HepG2 (cell line): ENCODE measurements at regions not wholly inside any gene's neighbourhood (a gene's known extent, or its start where the extent isn't known, plus 50 kb on each side); places are given as distances from the start of the nearest gene placed in this dataset.

Experiments
- ATAC-seq: fragments of 200-7000 bp; cut with Tn5 transposase; 3 replicates; pipeline ENCODE4 v1.9.1; 2020; ENCODE audit warnings: mild to moderate bottlenecking, moderate library complexity
- BruUV-seq: library from RNA; stranded (reverse); fragments of 400-500 nt; replicated peaks from 2 replicates; lab custom pipeline; 2021; lab: Mats Ljungman, UMichigan
- CTCF ChIA-PET: fragments of 300-600 bp; formaldehyde crosslinking; extraction: SDS; loops from one replicate; lab custom pipeline; 2021; ENCODE audit warnings: low total read pairs, inconsistent platforms, low intra/inter-chr PET ratio; lab: Yijun Ruan, JAX
- POLR2A ChIA-PET: fragments of 350-600 bp; sonication (Branson Sonifier 250); formaldehyde crosslinking; loops from one replicate; lab custom pipeline; 2020; ENCODE audit warnings: antibody characterized with exemption, inconsistent platforms; lab: Yijun Ruan, JAX
- DNase-seq: peaks from one replicate; pipeline ENCODE4 v3.0.0-alpha.2; 2015; ENCODE audit warnings: low spot score
- FAIRE-seq: peaks from 3 replicates; lab custom pipeline; 2011; peaks lifted over from hg19 to GRCh38; lab: Jason Lieb, UNC
- H2AFZ ChIP-seq: one replicate; pipeline ENCODE4 v1.6.1; 2011; ENCODE audit warnings: low read length, inconsistent platforms
- H3K27ac ChIP-seq: fragments of 300-600 bp; 3 replicates; pipeline ENCODE4 v1.8.0; 2011; ENCODE audit warnings: mixed run types, mild to moderate bottlenecking, mixed read lengths, low read length, inconsistent platforms; ENCODE audit not compliant: insufficient read depth; ENCODE audit errors: extremely low read length
- H3K27me3 ChIP-seq, 2 experiments: fragments of 200-600 bp in 1 of 2; 2 replicates in 1 of 2; 3 replicates in 1 of 2; pipeline versions ENCODE4 v1.6.0 to v1.8.0; 2011; ENCODE audit warnings: low read length in 2 of 2, mild to moderate bottlenecking in 2 of 2, moderate library complexity in 2 of 2, inconsistent platforms in 1 of 2; ENCODE audit not compliant: insufficient read depth in 2 of 2, control insufficient read depth in 1 of 2
- H3K36me3 ChIP-seq, 2 experiments: fragments of 200-600 bp in 1 of 2; replicated peaks in 1 of 2; 2 replicates in 1 of 2; 3 replicates in 1 of 2; pipeline versions ENCODE4 v1.5.1 to v1.8.0; 2011; ENCODE audit warnings: low read length in 2 of 2, inconsistent platforms in 1 of 2; ENCODE audit not compliant: insufficient read depth in 2 of 2, control insufficient read depth in 1 of 2
- H3K4me1 ChIP-seq: 2 replicates; pipeline ENCODE4 v1.5.1; 2012; ENCODE audit warnings: low read length, inconsistent platforms; ENCODE audit not compliant: insufficient read depth
- H3K4me2 ChIP-seq: 2 replicates; pipeline ENCODE4 v1.6.0; 2011; ENCODE audit warnings: low read depth, low read length, inconsistent platforms
- H3K4me3 ChIP-seq, 3 experiments: fragments of 200-600 bp in 1 of 3; sonication (generic), shearing (Covaris generic) in 1 of 3; replicated peaks in 1 of 3; 2 replicates each; pipeline ENCODE4 v1.5.1; 2011 to 2016; ENCODE audit warnings: low read length in 3 of 3, inconsistent platforms in 2 of 3, low read depth in 2 of 3, mild to moderate bottlenecking in 2 of 3, control low read depth in 1 of 3, mixed read lengths in 1 of 3; ENCODE audit not compliant: insufficient read depth in 1 of 3
- H3K79me2 ChIP-seq: one replicate; pipeline ENCODE4 v1.6.1; 2011; ENCODE audit warnings: low read length, inconsistent platforms; ENCODE audit not compliant: insufficient read depth
- H3K9ac ChIP-seq: 2 replicates; pipeline ENCODE4 v1.6.0; 2011; ENCODE audit warnings: mild to moderate bottlenecking, low read depth, low read length, inconsistent platforms; ENCODE audit not compliant: insufficient read depth
- H3K9me3 ChIP-seq: 2 replicates; pipeline ENCODE4 v1.5.1; 2012; ENCODE audit warnings: mild to moderate bottlenecking, low read length
- H4K20me1 ChIP-seq: 2 replicates; pipeline ENCODE4 v1.6.0; 2011; ENCODE audit warnings: inconsistent platforms, mild to moderate bottlenecking, low read length, moderate library complexity; ENCODE audit not compliant: insufficient read depth
- ERF ChIP-seq: IDR thresholded peaks from 2 replicates; pipeline ENCODE4 v1.6.1; 2018; ENCODE audit warnings: missing biosample characterization, missing genetic modification reagents
- HDAC2 ChIP-seq: sonication (generic); formaldehyde crosslinking; IDR thresholded peaks from 2 replicates; pipeline ENCODE4 v1.4.0; 2020; ENCODE audit warnings: missing genetic modification reagents
- KLF11 ChIP-seq: IDR thresholded peaks from 2 replicates; pipeline ENCODE4 v1.6.1; 2016; ENCODE audit warnings: missing compliant biosample characterization
- RXRA ChIP-seq: sonication (generic); formaldehyde crosslinking; IDR thresholded peaks from 2 replicates; pipeline ENCODE4 v1.5.1; 2020; ENCODE audit warnings: missing genetic modification reagents
- TBP ChIP-seq: sonication (generic); formaldehyde crosslinking; IDR thresholded peaks from 2 replicates; pipeline ENCODE4 v1.5.0; 2020; ENCODE audit warnings: missing genetic modification reagents
- ZBTB25 ChIP-seq: IDR thresholded peaks from 2 replicates; pipeline ENCODE4 v1.6.1; 2018; ENCODE audit warnings: missing genetic modification reagents
- ZNF101 ChIP-seq: sonication (generic); formaldehyde crosslinking; IDR thresholded peaks from 2 replicates; pipeline ENCODE4 v1.4.0; 2020; ENCODE audit warnings: mild to moderate bottlenecking, low read depth, missing genetic modification reagents, borderline replicate concordance
- ZNF318 ChIP-seq: sonication (generic); formaldehyde crosslinking; IDR thresholded peaks from 2 replicates; pipeline ENCODE4 v1.4.0; 2020; ENCODE audit warnings: mild to moderate bottlenecking, missing genetic modification reagents
- ZNF660 ChIP-seq: sonication (generic); formaldehyde crosslinking; IDR thresholded peaks from 2 replicates; pipeline ENCODE4 v1.5.1; 2020; ENCODE audit warnings: mild to moderate bottlenecking, low read depth, missing genetic modification reagents, borderline replicate concordance
- ZSCAN25 ChIP-seq: sonication (generic); formaldehyde crosslinking; IDR thresholded peaks from 2 replicates; pipeline ENCODE4 v1.8.0; 2022; ENCODE audit warnings: mild to moderate bottlenecking, missing genetic modification reagents
- WGBS: methylation state at CpG from one replicate; pipeline ENCODE4 v1.1.6; 2017; ENCODE audit warnings: low lambda C conversion rate; 5-methylcytosine and 5-hydroxymethylcytosine counted together
- in situ Hi-C: cut with HindIII; loops from 2 replicates; pipeline ENCODE4 v1.10.0; 2017; ENCODE audit warnings: low pct_unique_long_range_greater_than_20kb; ENCODE audit not compliant: extremely low pct_ligation_motif_present
- intact Hi-C: fragments of 100-400 bp; cut with micrococcal nuclease; formaldehyde crosslinking; loops from one replicate; pipeline ENCODE4 v1.10.0; 2022; ENCODE audit not compliant: unreplicated experiment
- TF ChIP-seq, protein P1 (sequence below): IDR thresholded peaks from 2 replicates; pipeline ENCODE4 v1.4.0; 2020; ENCODE audit warnings: mild to moderate bottlenecking, missing genetic modification reagents

DNA sequence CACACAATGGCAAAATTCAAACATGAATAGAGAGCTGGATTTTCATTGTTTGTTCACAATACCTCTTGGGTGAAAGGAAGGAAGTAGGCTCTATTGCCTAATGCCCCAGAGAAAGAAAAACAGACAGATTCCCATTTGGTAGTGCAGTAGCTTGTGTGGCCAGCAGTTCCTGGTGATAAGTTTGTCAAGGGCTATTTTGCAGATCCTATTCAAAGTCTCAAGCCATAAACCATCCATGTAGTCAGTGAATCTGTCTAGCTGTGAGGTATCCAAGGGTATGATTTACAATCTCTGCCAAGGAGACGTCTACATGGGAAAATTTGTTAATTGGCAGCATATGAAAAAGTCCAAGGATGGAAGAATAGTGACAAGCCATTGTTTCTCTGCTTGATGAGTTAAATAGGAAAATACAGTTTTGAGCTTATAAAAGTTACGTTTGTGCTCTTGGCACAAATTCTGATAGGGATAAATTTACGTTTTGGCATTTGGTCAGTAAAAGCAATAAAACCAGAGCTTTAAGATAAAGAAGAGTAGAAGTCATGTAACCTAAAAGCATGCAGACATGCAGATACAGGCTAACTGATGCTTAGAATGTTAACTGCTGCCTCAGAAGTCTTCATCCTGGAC lies 269.1 kb downstream of the GATA3 start:
- POLR2A ChIA-PET = no interaction called here

More for the DNA sequence above, 269.1 kb downstream of the GATA3 start:
- Histone ChIP-seq H3K9me3 (no peaks in the 10 kb centered on the region), H2AFZ (no peak overlapping the region), H3K27ac (no peak overlapping the region), H4K20me1 (no peaks in the 10 kb centered on the region), H3K36me3 (no peaks in the 10 kb centered on the region), H3K27me3 (peaks cover 0 to 3% of the 10 kb centered on the region in 2 experiments; a peak in 1 of 5 replicates), H3K4me2 (no peak overlapping the region), H3K4me1 (no peaks in the 10 kb centered on the region), H3K79me2 (no peaks in the 10 kb centered on the region), H3K4me3 (no peak overlapping the region), H3K9ac (no peak overlapping the region)
- BruUV-seq = no TSS peak
- ATAC-seq (no peak), FAIRE-seq (no peak), DNase-seq (no peak)
- in situ Hi-C loops (no loop called here), intact Hi-C loops (loop anchor here (5.0 kb wide), 1 partner anchor 871 kb away; no protein-coding TSS in a partner anchor)
- TF ChIP-seq ZNF101 (CRISPR knock-in tag) (no peak), ZNF660 (no peak), ZBTB25 (CRISPR knock-in tag) (no peak), ERF (CRISPR knock-in tag) (no peak), RXRA (no peak), KLF11 (CRISPR knock-in tag) (no peak), HDAC2 (CRISPR knock-in tag) (no peak), ZNF318 (CRISPR knock-in tag) (no peak), TBP (CRISPR knock-in tag) (no peak), ZSCAN25 (CRISPR knock-in tag) (no peak)
- TF ChIP-seq, protein P1, sequence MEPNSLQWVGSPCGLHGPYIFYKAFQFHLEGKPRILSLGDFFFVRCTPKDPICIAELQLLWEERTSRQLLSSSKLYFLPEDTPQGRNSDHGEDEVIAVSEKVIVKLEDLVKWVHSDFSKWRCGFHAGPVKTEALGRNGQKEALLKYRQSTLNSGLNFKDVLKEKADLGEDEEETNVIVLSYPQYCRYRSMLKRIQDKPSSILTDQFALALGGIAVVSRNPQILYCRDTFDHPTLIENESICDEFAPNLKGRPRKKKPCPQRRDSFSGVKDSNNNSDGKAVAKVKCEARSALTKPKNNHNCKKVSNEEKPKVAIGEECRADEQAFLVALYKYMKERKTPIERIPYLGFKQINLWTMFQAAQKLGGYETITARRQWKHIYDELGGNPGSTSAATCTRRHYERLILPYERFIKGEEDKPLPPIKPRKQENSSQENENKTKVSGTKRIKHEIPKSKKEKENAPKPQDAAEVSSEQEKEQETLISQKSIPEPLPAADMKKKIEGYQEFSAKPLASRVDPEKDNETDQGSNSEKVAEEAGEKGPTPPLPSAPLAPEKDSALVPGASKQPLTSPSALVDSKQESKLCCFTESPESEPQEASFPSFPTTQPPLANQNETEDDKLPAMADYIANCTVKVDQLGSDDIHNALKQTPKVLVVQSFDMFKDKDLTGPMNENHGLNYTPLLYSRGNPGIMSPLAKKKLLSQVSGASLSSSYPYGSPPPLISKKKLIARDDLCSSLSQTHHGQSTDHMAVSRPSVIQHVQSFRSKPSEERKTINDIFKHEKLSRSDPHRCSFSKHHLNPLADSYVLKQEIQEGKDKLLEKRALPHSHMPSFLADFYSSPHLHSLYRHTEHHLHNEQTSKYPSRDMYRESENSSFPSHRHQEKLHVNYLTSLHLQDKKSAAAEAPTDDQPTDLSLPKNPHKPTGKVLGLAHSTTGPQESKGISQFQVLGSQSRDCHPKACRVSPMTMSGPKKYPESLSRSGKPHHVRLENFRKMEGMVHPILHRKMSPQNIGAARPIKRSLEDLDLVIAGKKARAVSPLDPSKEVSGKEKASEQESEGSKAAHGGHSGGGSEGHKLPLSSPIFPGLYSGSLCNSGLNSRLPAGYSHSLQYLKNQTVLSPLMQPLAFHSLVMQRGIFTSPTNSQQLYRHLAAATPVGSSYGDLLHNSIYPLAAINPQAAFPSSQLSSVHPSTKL (CRISPR knock-in tag) = no peak
- CTCF ChIA-PET = no interaction called here
- 4% methylated on average over 3 of the region's 3 CpGs for WGBS
